HG02981 (cell line): ENCODE measurements at regions not wholly inside any gene's neighbourhood (a gene's known extent, or its start where the extent isn't known, plus 50 kb on each side); places are given as distances from the start of the nearest gene placed in this dataset.
"Not testable (repeated sequence)": the region's sequence is repeated elsewhere in the genome, so short reads cannot be mapped to it uniquely, and the experiment has no call there.

Experiments
- ATAC-seq: cut with Tn5 transposase; IDR thresholded peaks from one replicate; pipeline ENCODE4 v1.9.1; 2021; ENCODE audit warnings: mild to moderate bottlenecking, moderate library complexity; ENCODE audit not compliant: unreplicated experiment

- no peak for ATAC-seq
These were observed 258.3 kb downstream of the SRGAP2C start for GRCh38 chr1:121443001-121443540.

GRCh38 chr1:121444096-121444495 is 259.3 kb downstream of the SRGAP2C start:
- no peak for ATAC-seq

GRCh38 chr1:121445679-121446078 is 260.9 kb downstream of the SRGAP2C start:
- no peak for ATAC-seq

GRCh38 chr1:121447280-121447923 is 262.6 kb downstream of the SRGAP2C start:
- not testable (repeated sequence) for ATAC-seq

- not testable (repeated sequence) for ATAC-seq
These were observed 263.3 kb downstream of the SRGAP2C start for GRCh38 chr1:121448064-121448463.

- ATAC-seq, result no peak
These were observed 264.1 kb downstream of the SRGAP2C start for GRCh38 chr1:121448851-121449250.

- no peak for ATAC-seq
These were observed 267.7 kb downstream of the SRGAP2C start for GRCh38 chr1:121452484-121452883.

- peak; percentile 98 for ATAC-seq
These were observed 273.7 kb downstream of the SRGAP2C start for GRCh38 chr1:121458291-121459048.

GRCh38 chr1:121459235-121459634 is 274.5 kb downstream of the SRGAP2C start:
- ATAC-seq, result no peak

GRCh38 chr1:121469395-121469794 is 284.6 kb downstream of the SRGAP2C start:
- ATAC-seq, result not testable (repeated sequence)

- not testable (repeated sequence) for ATAC-seq
These were observed 285.6 kb downstream of the SRGAP2C start for GRCh38 chr1:121470401-121470800.

GRCh38 chr1:121471523-121471922 is 286.7 kb downstream of the SRGAP2C start:
- peak; percentile 99 for ATAC-seq

GRCh38 chr1:121472017-121472416 is 287.2 kb downstream of the SRGAP2C start:
- ATAC-seq, result no peak

- ATAC-seq, result no peak
These were observed 298.5 kb downstream of the SRGAP2C start for GRCh38 chr1:121483234-121483633.

GRCh38 chr1:121483961-121484424 is 299.2 kb downstream of the SRGAP2C start:
- ATAC-seq, result no peak

GRCh38 chr1:121494796-121495195 is 310.0 kb downstream of the SRGAP2C start:
- ATAC-seq, result not testable (repeated sequence)

- not testable (repeated sequence) for ATAC-seq
These were observed 326.7 kb downstream of the SRGAP2C start for GRCh38 chr1:121511455-121511854.

- not testable (repeated sequence) for ATAC-seq
These were observed 327.1 kb downstream of the SRGAP2C start for GRCh38 chr1:121511876-121512275.

GRCh38 chr1:121515235-121515634 is 330.5 kb downstream of the SRGAP2C start:
- no peak for ATAC-seq

GRCh38 chr1:121516234-121516967 is 331.6 kb downstream of the SRGAP2C start:
- peak; percentile 81 for ATAC-seq

- no peak for ATAC-seq
These were observed 332.9 kb downstream of the SRGAP2C start for GRCh38 chr1:121517586-121518230.
